ENCODE measurements at regions not wholly inside any gene's neighbourhood (a gene's known extent, or its start where the extent isn't known, plus 50 kb on each side); places are given as distances from the start of the nearest gene placed in this dataset.
"Not testable (repeated sequence)": the region's sequence is repeated elsewhere in the genome, so short reads cannot be mapped to it uniquely, and the experiment has no call there.

DNA sequence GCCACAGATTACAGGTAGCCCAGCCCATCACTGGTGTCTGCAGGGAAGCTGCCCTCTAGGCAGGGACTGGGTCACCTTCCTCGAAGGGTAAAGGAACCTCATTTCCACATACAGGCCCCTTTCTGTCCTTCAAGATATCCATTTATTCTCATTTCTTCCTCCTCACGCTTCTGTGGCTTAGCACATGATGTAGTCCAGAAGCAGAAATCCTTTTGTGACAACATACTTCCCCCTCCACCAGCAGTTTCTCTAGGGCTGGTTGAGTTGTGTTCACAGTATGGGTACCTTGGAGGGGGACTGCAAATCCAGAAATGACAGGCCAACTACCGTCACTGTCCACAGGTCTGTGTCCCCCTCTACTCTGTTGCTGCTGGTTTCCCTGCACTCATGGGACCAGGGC is 364.9 kb downstream of the ANAPC1 start:
- no peaks in the 10 kb centered on the region for H3K4me1 ChIP-seq (ENCODE audit: control insufficient read depth in 1 of 2, extremely low read depth in 1 of 2, insufficient read depth in 2 of 2, low read length in 2 of 2)
- no peak for DNase-seq
- no peak overlapping the region for H3K27ac ChIP-seq (ENCODE audit: low read length)
- Mint-ChIP-seq H3K36me3 (no peaks in the 10 kb centered on the region), H3K9me3 (no peaks in the 10 kb centered on the region), H3K27ac (no peak overlapping the region), H3K27me3 (no peaks in the 10 kb centered on the region), H3K4me1 (no peaks in the 10 kb centered on the region), H3K4me3 (no peak overlapping the region)
- H3K36me3 ChIP-seq (ENCODE audit: control insufficient read depth in 2 of 2, extremely low read depth in 1 of 2, insufficient read depth in 1 of 2, low read length in 1 of 2), result no peaks in the 10 kb centered on the region
- 86% methylated on average over 1 of the region's 3 CpGs for WGBS (ENCODE audit: insufficient coverage)
- ChIA-PET POLR2A (no interaction called here), CTCF (no interaction called here)
- H3K4me3 ChIP-seq (ENCODE audit: control insufficient read depth in 1 of 2, extremely low read depth in 1 of 2, low read length in 1 of 2), result no peak overlapping the region
- no peak for ATAC-seq (replicated peaks in 1 of 4)
- no peaks in the 10 kb centered on the region for H3K27me3 ChIP-seq (replicated peaks in 1 of 2; ENCODE audit: control insufficient read depth in 2 of 2, extremely low read depth in 1 of 2, insufficient read depth in 2 of 2, low read length in 1 of 2)
- H3K9me3 ChIP-seq, result no peaks in the 10 kb centered on the region

DNA sequence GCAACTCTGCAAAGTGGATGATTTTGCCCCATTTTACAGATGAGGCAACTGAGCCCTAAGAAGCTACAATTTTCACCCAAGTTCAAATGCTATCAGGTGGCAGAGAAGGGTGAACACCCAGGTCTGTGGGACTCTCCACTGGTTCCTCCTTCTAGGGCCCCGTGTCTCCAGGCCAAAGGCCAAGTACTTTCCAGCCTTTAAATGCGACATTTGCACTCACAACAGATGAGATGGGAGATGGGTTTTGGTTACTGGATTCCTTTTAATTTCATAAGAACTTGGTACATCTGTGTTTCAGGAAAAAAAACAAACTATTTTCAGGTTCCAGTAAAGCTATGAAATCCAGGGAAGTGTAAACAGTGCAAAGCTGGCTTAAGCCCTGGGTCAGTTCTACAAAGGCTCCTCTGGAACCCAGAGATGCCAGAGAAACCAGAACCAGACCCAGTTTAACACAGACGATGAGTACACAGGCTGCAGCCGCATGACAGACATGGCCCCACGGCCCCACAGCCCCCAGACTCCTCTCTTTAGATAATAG is 361.7 kb downstream of the ANAPC1 start:
- POLR2A ChIA-PET, result no interaction called here
- Histone ChIP-seq H3K27me3 (replicated peaks in 1 of 2; ENCODE audit: control insufficient read depth in 2 of 2, extremely low read depth in 1 of 2, insufficient read depth in 2 of 2, low read length in 1 of 2) (no peaks in the 10 kb centered on the region), H3K36me3 (ENCODE audit: control insufficient read depth in 2 of 2, extremely low read depth in 1 of 2, insufficient read depth in 1 of 2, low read length in 1 of 2) (no peaks in the 10 kb centered on the region), H3K9me3 (no peaks in the 10 kb centered on the region), H3K27ac (ENCODE audit: low read length) (no peak overlapping the region), H3K4me3 (ENCODE audit: control insufficient read depth in 1 of 2, extremely low read depth in 1 of 2, low read length in 1 of 2) (no peak overlapping the region), H3K4me1 (ENCODE audit: control insufficient read depth in 1 of 2, extremely low read depth in 1 of 2, insufficient read depth in 2 of 2, low read length in 2 of 2) (no peaks in the 10 kb centered on the region)
- DNase-seq (no peak), ATAC-seq (replicated peaks in 1 of 4) (no peak)
- H3K4me1 Mint-ChIP-seq, result no peaks in the 10 kb centered on the region
- WGBS (ENCODE audit: insufficient coverage), result 20% methylated on average over 1 of the region's 5 CpGs
- no peak overlapping the region for H3K27ac Mint-ChIP-seq
- H3K27me3 Mint-ChIP-seq, result no peaks in the 10 kb centered on the region
- no peaks in the 10 kb centered on the region for H3K9me3 Mint-ChIP-seq
- no peaks in the 10 kb centered on the region for H3K36me3 Mint-ChIP-seq
- CTCF ChIA-PET, result no interaction called here
- no peak overlapping the region for H3K4me3 Mint-ChIP-seq

DNA sequence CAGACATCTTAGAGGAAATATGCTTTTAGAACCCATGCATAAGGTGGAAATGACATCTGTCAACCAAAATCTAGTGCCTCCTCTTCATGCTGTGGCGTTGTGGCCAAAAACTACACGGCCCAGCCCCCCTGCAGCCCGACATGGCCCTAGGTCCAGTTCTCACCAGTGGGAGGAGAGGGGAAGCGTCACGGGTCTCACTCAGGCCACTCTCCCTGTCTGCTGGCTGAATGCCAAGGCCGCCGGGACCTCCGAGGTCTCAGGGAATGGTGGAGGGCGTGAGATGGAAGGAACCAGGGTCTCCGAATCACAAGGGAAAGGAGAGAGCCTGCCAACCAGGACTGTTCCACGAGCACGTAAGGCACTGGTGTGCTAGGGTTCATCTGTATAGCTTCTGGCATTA is 361.0 kb downstream of the ANAPC1 start:
- Histone ChIP-seq H3K27me3 (replicated peaks in 1 of 2; ENCODE audit: control insufficient read depth in 2 of 2, extremely low read depth in 1 of 2, insufficient read depth in 2 of 2, low read length in 1 of 2) (no peaks in the 10 kb centered on the region), H3K4me1 (ENCODE audit: control insufficient read depth in 1 of 2, extremely low read depth in 1 of 2, insufficient read depth in 2 of 2, low read length in 2 of 2) (no peaks in the 10 kb centered on the region), H3K9me3 (no peaks in the 10 kb centered on the region), H3K27ac (ENCODE audit: low read length) (no peak overlapping the region), H3K36me3 (ENCODE audit: control insufficient read depth in 2 of 2, extremely low read depth in 1 of 2, insufficient read depth in 1 of 2, low read length in 1 of 2) (no peaks in the 10 kb centered on the region), H3K4me3 (ENCODE audit: control insufficient read depth in 1 of 2, extremely low read depth in 1 of 2, low read length in 1 of 2) (no peak overlapping the region)
- no peaks in the 10 kb centered on the region for H3K27me3 Mint-ChIP-seq
- 88% methylated on average over 11 of the region's 12 CpGs for WGBS (ENCODE audit: insufficient coverage)
- DNase-seq, result no peak
- H3K9me3 Mint-ChIP-seq, result no peaks in the 10 kb centered on the region
- CTCF ChIA-PET, result no interaction called here
- no peak overlapping the region for H3K4me3 Mint-ChIP-seq
- H3K27ac Mint-ChIP-seq, result no peak overlapping the region
- POLR2A ChIA-PET, result no interaction called here
- H3K36me3 Mint-ChIP-seq, result no peaks in the 10 kb centered on the region
- peaks cover 0 to under 1% (median 0%) of the 10 kb centered on the region in 3 donors for H3K4me1 Mint-ChIP-seq
- no peak for ATAC-seq (replicated peaks in 1 of 4)

DNA sequence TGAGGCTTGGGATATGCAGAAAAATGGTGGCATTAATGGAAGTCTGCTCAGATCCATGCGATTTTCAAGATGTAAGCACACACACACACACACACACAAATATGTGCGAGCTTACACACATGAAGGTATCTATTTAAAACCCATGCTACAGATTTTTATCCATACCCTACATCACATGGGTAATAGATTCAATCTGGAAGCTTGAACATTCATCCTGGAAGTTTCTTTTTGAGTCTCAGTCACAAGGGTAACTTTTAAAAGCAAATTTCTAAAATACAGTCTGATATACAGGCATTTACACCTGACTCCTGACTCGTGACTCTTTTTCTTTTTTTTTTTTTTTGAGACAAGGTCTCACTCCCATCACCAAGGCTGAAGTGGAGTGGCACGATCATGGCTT is 359.0 kb downstream of the ANAPC1 start:
- H3K27ac Mint-ChIP-seq; POLR2A ChIA-PET; ATAC-seq (replicated peaks in 1 of 4): not testable (repeated sequence)

DNA sequence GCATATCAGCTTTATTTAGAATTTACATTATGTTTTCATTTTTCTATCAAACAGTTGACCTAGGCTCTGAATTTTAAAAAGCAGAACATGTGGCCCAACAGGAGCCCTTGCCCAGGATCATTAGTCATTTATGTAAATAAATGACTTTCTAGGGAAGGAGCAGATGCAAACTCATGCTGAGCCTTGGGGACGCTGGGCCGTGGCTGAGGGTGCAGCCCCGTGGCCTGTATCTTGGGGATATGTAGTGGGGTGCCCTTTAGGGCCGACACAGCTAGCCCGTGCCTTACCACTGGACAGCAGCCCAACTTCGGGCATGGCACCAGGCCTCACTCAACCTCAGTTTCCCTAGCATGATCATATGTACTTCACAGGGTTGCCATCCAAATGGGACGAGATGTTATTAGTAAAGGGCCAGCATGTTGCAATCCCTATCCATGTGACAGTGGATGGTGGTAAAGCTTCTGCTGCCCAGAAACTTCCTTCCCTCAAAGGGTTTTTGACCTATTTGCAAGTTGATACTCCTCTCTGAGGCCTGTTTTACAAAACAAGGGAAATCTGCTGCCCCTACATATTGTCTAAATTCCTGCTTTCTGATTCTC is 357.9 kb downstream of the ANAPC1 start:
- H3K4me1 Mint-ChIP-seq; H3K4me3 ChIP-seq (ENCODE audit: control insufficient read depth in 1 of 2, extremely low read depth in 1 of 2, low read length in 1 of 2); H3K27ac ChIP-seq (ENCODE audit: low read length); H3K9me3 Mint-ChIP-seq; CTCF ChIA-PET; H3K4me3 Mint-ChIP-seq; H3K27me3 ChIP-seq (replicated peaks in 1 of 2; ENCODE audit: control insufficient read depth in 2 of 2, extremely low read depth in 1 of 2, insufficient read depth in 2 of 2, low read length in 1 of 2); H3K9me3 ChIP-seq; ATAC-seq (replicated peaks in 1 of 4); H3K36me3 ChIP-seq (ENCODE audit: control insufficient read depth in 2 of 2, extremely low read depth in 1 of 2, insufficient read depth in 1 of 2, low read length in 1 of 2); H3K36me3 Mint-ChIP-seq; DNase-seq; H3K4me1 ChIP-seq (ENCODE audit: control insufficient read depth in 1 of 2, extremely low read depth in 1 of 2, insufficient read depth in 2 of 2, low read length in 2 of 2); H3K27ac Mint-ChIP-seq; POLR2A ChIA-PET; H3K27me3 Mint-ChIP-seq: not testable (repeated sequence)
- WGBS (ENCODE audit: insufficient coverage), result no CpG with 5 or more reads among the region's 7 CpGs

More for the DNA sequence above, 359.0 kb downstream of the ANAPC1 start:
- DNase-seq; H3K9me3 ChIP-seq; H3K36me3 ChIP-seq (ENCODE audit: control insufficient read depth in 2 of 2, extremely low read depth in 1 of 2, insufficient read depth in 1 of 2, low read length in 1 of 2); H3K27ac ChIP-seq (ENCODE audit: low read length); H3K4me1 Mint-ChIP-seq; H3K27me3 ChIP-seq (replicated peaks in 1 of 2; ENCODE audit: control insufficient read depth in 2 of 2, extremely low read depth in 1 of 2, insufficient read depth in 2 of 2, low read length in 1 of 2); H3K9me3 Mint-ChIP-seq; H3K4me1 ChIP-seq (ENCODE audit: control insufficient read depth in 1 of 2, extremely low read depth in 1 of 2, insufficient read depth in 2 of 2, low read length in 2 of 2); CTCF ChIA-PET; H3K27me3 Mint-ChIP-seq; H3K4me3 Mint-ChIP-seq; H3K36me3 Mint-ChIP-seq; H3K4me3 ChIP-seq (ENCODE audit: control insufficient read depth in 1 of 2, extremely low read depth in 1 of 2, low read length in 1 of 2): not testable (repeated sequence)
- WGBS (ENCODE audit: insufficient coverage), result no CpG with 5 or more reads among the region's 4 CpGs

DNA sequence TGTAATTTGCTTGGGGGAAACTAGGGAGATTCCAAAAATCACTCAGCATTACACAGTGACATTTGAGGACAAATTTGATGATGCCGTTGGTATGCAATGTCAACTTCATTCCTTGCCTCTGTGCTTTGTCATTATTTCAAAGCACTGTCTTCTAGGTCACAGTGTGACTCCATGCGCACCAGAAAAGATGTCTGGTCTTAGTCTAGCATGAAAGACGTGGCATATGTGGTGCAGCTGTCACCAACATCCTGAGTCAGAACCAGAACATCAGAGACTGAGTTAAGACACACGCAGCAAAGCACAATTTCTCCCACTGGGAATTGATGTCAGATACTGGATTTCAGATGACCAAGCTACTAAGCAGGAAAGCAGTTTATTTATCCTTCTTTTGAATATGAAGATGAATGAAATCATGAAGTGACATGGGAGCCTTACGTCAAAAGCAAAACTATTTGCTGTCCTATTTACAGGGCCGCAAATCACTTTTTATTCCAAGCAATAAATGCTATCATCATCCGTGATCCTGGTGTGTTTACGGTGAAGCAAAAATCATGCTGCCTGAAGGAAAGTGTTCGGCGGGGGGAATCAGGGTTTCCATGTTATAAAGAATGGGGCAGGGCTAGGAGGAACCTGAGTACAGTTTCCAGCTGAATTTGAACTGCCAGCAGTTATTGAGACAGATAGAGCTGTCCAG is 356.1 kb downstream of the ANAPC1 start:
- H3K27me3 ChIP-seq (replicated peaks in 1 of 2; ENCODE audit: control insufficient read depth in 2 of 2, extremely low read depth in 1 of 2, insufficient read depth in 2 of 2, low read length in 1 of 2); H3K27ac Mint-ChIP-seq; H3K36me3 ChIP-seq (ENCODE audit: control insufficient read depth in 2 of 2, extremely low read depth in 1 of 2, insufficient read depth in 1 of 2, low read length in 1 of 2); H3K9me3 ChIP-seq; H3K27me3 Mint-ChIP-seq; POLR2A ChIA-PET; H3K27ac ChIP-seq (ENCODE audit: low read length); H3K4me3 ChIP-seq (ENCODE audit: control insufficient read depth in 1 of 2, extremely low read depth in 1 of 2, low read length in 1 of 2); H3K4me3 Mint-ChIP-seq; H3K4me1 Mint-ChIP-seq; CTCF ChIA-PET; ATAC-seq (replicated peaks in 1 of 4); H3K4me1 ChIP-seq (ENCODE audit: control insufficient read depth in 1 of 2, extremely low read depth in 1 of 2, insufficient read depth in 2 of 2, low read length in 2 of 2); H3K9me3 Mint-ChIP-seq; DNase-seq; H3K36me3 Mint-ChIP-seq: not testable (repeated sequence)
- WGBS (ENCODE audit: insufficient coverage), result no CpG with 5 or more reads among the region's 10 CpGs

All from T-cell (primary cell).